ENCODE measurements at regions not wholly inside any gene's neighbourhood (a gene's known extent, or its start where the extent isn't known, plus 50 kb on each side); places are given as distances from the start of the nearest gene placed in this dataset.

GRCh38 chr7:54810401-54810800, 51.4 kb upstream of the SEC61G start:
- Histone ChIP-seq H3K27me3 (no peaks in the 10 kb centered on the region), H3K27ac (peak overlapping the region in 6 of 12 donors; percentile 3 to 62 (median 26)), H3K36me3 (no peaks in the 10 kb centered on the region), H3K9me3 (no peaks in the 10 kb centered on the region), H3K4me1 (peaks cover 0 to 43% (median 13%) of the 10 kb centered on the region in 12 donors), H3K4me3 (no peak overlapping the region)
- ATAC-seq (no peak), DNase-seq (no peak)
- TF ChIP-seq, protein P1, sequence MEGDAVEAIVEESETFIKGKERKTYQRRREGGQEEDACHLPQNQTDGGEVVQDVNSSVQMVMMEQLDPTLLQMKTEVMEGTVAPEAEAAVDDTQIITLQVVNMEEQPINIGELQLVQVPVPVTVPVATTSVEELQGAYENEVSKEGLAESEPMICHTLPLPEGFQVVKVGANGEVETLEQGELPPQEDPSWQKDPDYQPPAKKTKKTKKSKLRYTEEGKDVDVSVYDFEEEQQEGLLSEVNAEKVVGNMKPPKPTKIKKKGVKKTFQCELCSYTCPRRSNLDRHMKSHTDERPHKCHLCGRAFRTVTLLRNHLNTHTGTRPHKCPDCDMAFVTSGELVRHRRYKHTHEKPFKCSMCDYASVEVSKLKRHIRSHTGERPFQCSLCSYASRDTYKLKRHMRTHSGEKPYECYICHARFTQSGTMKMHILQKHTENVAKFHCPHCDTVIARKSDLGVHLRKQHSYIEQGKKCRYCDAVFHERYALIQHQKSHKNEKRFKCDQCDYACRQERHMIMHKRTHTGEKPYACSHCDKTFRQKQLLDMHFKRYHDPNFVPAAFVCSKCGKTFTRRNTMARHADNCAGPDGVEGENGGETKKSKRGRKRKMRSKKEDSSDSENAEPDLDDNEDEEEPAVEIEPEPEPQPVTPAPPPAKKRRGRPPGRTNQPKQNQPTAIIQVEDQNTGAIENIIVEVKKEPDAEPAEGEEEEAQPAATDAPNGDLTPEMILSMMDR (IDR thresholded peaks at IDR 0.05), result no peak
- TF ChIP-seq POLR2A (IDR thresholded peaks at IDR 0.05), result no peak
- 39 to 58% (median 53%) methylated on average over 1 of the region's 1 CpG for WGBS, 4 donors
- intact Hi-C loops (cut with DNase I), result no loop called here

DNA sequence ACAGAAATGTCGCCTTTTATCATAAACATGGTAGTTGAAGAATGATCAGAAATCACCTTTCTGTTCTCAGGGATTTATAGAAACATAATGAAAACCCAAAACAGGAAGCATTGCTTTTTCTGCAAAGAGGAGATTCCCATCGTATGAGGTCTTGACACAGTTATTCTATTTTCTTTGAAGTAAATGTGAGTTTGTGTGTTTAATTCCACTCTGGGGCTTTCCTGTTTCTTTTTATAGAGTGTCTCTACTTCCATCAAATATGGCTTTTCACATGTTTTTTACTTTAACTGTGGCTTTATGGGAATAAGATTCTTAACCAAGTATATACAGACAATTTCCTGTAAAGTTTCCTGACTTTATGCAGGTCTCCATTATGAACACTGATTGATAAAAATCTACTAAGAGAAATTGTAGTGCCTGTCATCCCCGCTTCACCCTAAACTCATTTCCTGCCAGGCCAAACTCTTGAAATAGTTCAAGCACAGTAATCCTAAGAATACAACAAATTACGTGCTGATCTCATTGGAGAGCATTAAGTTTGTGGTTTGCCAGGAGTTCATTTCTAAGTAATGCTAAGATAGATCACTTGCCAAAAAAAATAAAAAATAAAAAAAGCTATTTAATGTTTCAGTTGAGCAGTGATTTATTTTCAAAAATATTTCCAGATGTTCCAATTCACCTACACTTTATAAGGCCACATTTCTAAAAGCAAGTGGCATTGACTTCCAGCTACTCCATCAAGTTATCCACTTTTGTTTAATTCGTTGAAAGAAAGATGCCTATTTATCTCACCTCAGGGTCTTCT, 52.2 kb upstream of the SEC61G start:
- 46 to 53% (median 50%) methylated on average over 5 of the region's 5 CpGs for WGBS, 4 donors
- Histone ChIP-seq H3K4me1 (peaks cover 0 to 43% (median 13%) of the 10 kb centered on the region in 12 donors), H3K27me3 (no peaks in the 10 kb centered on the region), H3K36me3 (no peaks in the 10 kb centered on the region), H3K4me3 (no peak overlapping the region), H3K27ac (peak overlapping the region in 11 of 12 donors; percentile 44 to 70 (median 62)), H3K9me3 (no peaks in the 10 kb centered on the region)
- DNase-seq (no peak), ATAC-seq (peak in 3 of 4 donors; percentile 33 to 81 (median 81))
- intact Hi-C loops (cut with DNase I), result no loop called here
- TF ChIP-seq, protein P1 (IDR thresholded peaks at IDR 0.05), result no peak
- no peak for TF ChIP-seq POLR2A (IDR thresholded peaks at IDR 0.05)

GRCh38 chr7:54811846-54812254, 52.8 kb upstream of the SEC61G start:
- intact Hi-C loops (cut with DNase I), result no loop called here
- Histone ChIP-seq H3K36me3 (no peaks in the 10 kb centered on the region), H3K4me3 (no peak overlapping the region), H3K9me3 (no peaks in the 10 kb centered on the region), H3K27me3 (no peaks in the 10 kb centered on the region), H3K27ac (peak overlapping the region in 11 of 12 donors; percentile 44 to 70 (median 62)), H3K4me1 (peaks cover 0 to 45% (median 13%) of the 10 kb centered on the region in 12 donors)
- WGBS, 4 donors, result 56 to 71% (median 61%) methylated on average over 8 of the region's 8 CpGs
- ATAC-seq (peak; percentile 19 to 63 (median 47)), DNase-seq (peak in 2 of 5 donors; percentile 29 to 55)
- TF ChIP-seq, protein P1 (IDR thresholded peaks at IDR 0.05), result no peak
- no peak for TF ChIP-seq POLR2A (IDR thresholded peaks at IDR 0.05)

- TF ChIP-seq, protein P1 (IDR thresholded peaks at IDR 0.05), result no peak
- TF ChIP-seq POLR2A (IDR thresholded peaks at IDR 0.05), result no peak
- H3K27ac ChIP-seq, result peak overlapping the region in 3 of 12 donors; percentile 6 to 70 (median 58)
- no peak overlapping the region for H3K4me3 ChIP-seq
- H3K27me3 ChIP-seq, result no peaks in the 10 kb centered on the region
- no peak for ATAC-seq
- no peaks in the 10 kb centered on the region for H3K36me3 ChIP-seq
- no peaks in the 10 kb centered on the region for H3K9me3 ChIP-seq
- DNase-seq, result no peak
- peaks cover 0 to 45% (median 13%) of the 10 kb centered on the region in 12 donors for H3K4me1 ChIP-seq
- WGBS, 4 donors, result 89 to 96% (median 90%) methylated on average over 4 of the region's 4 CpGs
- intact Hi-C loops (cut with DNase I), result no loop called here
These were observed 53.8 kb upstream of the SEC61G start for GRCh38 chr7:54812756-54813322.
